H1 (cell line): ENCODE measurements at regions not wholly inside any gene's neighbourhood (a gene's known extent, or its start where the extent isn't known, plus 50 kb on each side); places are given as distances from the start of the nearest gene placed in this dataset.

ENCODE experiments used
- CTCF ChIP-seq, 3 experiments: IDR thresholded peaks; 1 replicate in 2 of 3; 2 replicates in 1 of 3; pipeline versions ENCODE4 v1.5.1 to v1.6.1; 2011; ENCODE audit warnings: low read length in 3 of 3, mild to moderate bottlenecking in 3 of 3, inconsistent platforms in 2 of 3, low read depth in 1 of 3, moderate library complexity in 1 of 3; ENCODE audit not compliant: insufficient read depth in 1 of 3; ENCODE audit errors: control extremely low read depth in 1 of 3
- EZH2 ChIP-seq: fragments of 200-600 bp; sonication (generic); IDR thresholded peaks from 2 replicates; pipeline ENCODE4 v1.7.1; 2012; ENCODE audit warnings: low read depth, mild to moderate bottlenecking, moderate library complexity, low read length, inconsistent platforms; ENCODE audit not compliant: severe bottlenecking
- FOSL1 ChIP-seq: IDR thresholded peaks from 2 replicates; pipeline ENCODE4 v1.6.1; 2011; ENCODE audit warnings: mild to moderate bottlenecking, low read depth, low read length, moderate library complexity; ENCODE audit not compliant: insufficient read depth
- HDAC2 ChIP-seq, 2 experiments: fragments of 300-600 bp in 1 of 2; sonication (generic) in 1 of 2; IDR thresholded peaks; 2 replicates each; pipeline ENCODE4 v1.6.1; 2011 to 2012; ENCODE audit warnings: low read depth in 2 of 2, low read length in 2 of 2, mild to moderate bottlenecking in 2 of 2, moderate library complexity in 2 of 2, borderline replicate concordance in 1 of 2, inconsistent platforms in 1 of 2
- JUN ChIP-seq: IDR thresholded peaks from 2 replicates; pipeline ENCODE4 v1.6.1; 2011; ENCODE audit warnings: low read depth, mild to moderate bottlenecking, improper control_type of control experiment, low read length
- POLR2A ChIP-seq, 2 experiments: IDR thresholded peaks; 1 replicate in 1 of 2; 2 replicates in 1 of 2; pipeline ENCODE4 v1.6.1; 2011; ENCODE audit warnings: low read depth in 2 of 2, low read length in 2 of 2, mild to moderate bottlenecking in 2 of 2; ENCODE audit errors: control extremely low read depth in 1 of 2
- RAD21 ChIP-seq, 2 experiments: IDR thresholded peaks in 1 of 2; conservative IDR thresholded peaks in 1 of 2; 2 replicates each; pipeline ENCODE4 v1.6.1; 2011; ENCODE audit warnings: low read depth in 2 of 2, low read length in 2 of 2, improper control_type of control experiment in 1 of 2, inconsistent platforms in 1 of 2, mild to moderate bottlenecking in 1 of 2, moderate library complexity in 1 of 2
- SIRT6 ChIP-seq: IDR thresholded peaks from one replicate; pipeline ENCODE4 v1.7.1; 2012; ENCODE audit warnings: low read length, inconsistent platforms
- ZNF274 ChIP-seq: IDR thresholded peaks from 2 replicates; pipeline ENCODE4 v1.7.0; 2012; ENCODE audit warnings: low read length, borderline replicate concordance; ENCODE audit errors: extremely low read depth
- TF ChIP-seq, protein P1 (sequence below): IDR thresholded peaks from 2 replicates; pipeline ENCODE4 v1.6.1; 2012; ENCODE audit warnings: low read length, inconsistent platforms

- TF ChIP-seq ZNF274 (no peak), FOSL1 (no peak), POLR2A (IDR thresholded peaks at IDR 0.05; ENCODE audit: control extremely low read depth in 1 of 2, low read depth in 2 of 2, low read length in 2 of 2) (no peak), JUN (no peak), CTCF (IDR thresholded peaks at IDR 0.05; ENCODE audit: control extremely low read depth in 1 of 3, insufficient read depth in 1 of 3, low read depth in 1 of 3, low read length in 3 of 3) (no peak), RAD21 (IDR thresholded peaks at IDR 0.05 in 1 of 2, conservative IDR thresholded peaks at IDR 0.05 in 1 of 2; ENCODE audit: low read depth in 2 of 2, low read length in 2 of 2) (no peak), EZH2 (no peak), SIRT6 (no peak), HDAC2 (IDR thresholded peaks at IDR 0.05; ENCODE audit: borderline replicate concordance in 1 of 2, low read depth in 2 of 2, low read length in 2 of 2) (no peak)
- TF ChIP-seq, protein P1, sequence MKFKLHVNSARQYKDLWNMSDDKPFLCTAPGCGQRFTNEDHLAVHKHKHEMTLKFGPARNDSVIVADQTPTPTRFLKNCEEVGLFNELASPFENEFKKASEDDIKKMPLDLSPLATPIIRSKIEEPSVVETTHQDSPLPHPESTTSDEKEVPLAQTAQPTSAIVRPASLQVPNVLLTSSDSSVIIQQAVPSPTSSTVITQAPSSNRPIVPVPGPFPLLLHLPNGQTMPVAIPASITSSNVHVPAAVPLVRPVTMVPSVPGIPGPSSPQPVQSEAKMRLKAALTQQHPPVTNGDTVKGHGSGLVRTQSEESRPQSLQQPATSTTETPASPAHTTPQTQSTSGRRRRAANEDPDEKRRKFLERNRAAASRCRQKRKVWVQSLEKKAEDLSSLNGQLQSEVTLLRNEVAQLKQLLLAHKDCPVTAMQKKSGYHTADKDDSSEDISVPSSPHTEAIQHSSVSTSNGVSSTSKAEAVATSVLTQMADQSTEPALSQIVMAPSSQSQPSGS: no peak
Measured at GRCh38 chr12:78494911-78495310, 369.7 kb upstream of the SYT1 start.
